Suprapubic skin (tissue), 4 donors: ENCODE measurements at regions not wholly inside any gene's neighbourhood (a gene's known extent, or its start where the extent isn't known, plus 50 kb on each side); places are given as distances from the start of the nearest gene placed in this dataset.

ENCODE experiments used
- DNase-seq, 2 donors: peaks; one replicate each; pipeline ENCODE4 v3.0.0-alpha.2; 2019; ENCODE audit warnings: low spot score in 2 of 2
- H3K27ac ChIP-seq: fragments of 200-600 bp; sonication (generic); one replicate; pipeline ENCODE4 v1.5.1; 2019
- H3K27me3 ChIP-seq: fragments of 200-600 bp; sonication (generic); one replicate; pipeline ENCODE4 v1.5.1; 2019
- H3K36me3 ChIP-seq: fragments of 200-600 bp; sonication (generic); one replicate; pipeline ENCODE4 v1.5.1; 2019
- H3K4me1 ChIP-seq: fragments of 200-600 bp; sonication (generic); one replicate; pipeline ENCODE4 v1.5.1; 2019
- H3K4me3 ChIP-seq: fragments of 200-600 bp; sonication (generic); one replicate; pipeline ENCODE4 v1.5.1; 2019; ENCODE audit warnings: mild to moderate bottlenecking
- H3K9me3 ChIP-seq: fragments of 200-600 bp; sonication (generic); one replicate; pipeline ENCODE4 v1.5.1; 2019
- EP300 ChIP-seq: sonication (generic); formaldehyde crosslinking; IDR thresholded peaks from one replicate; pipeline ENCODE4 v1.6.1; 2017; ENCODE audit warnings: antibody characterized with exemption
- POLR2A ChIP-seq, 2 donors: fragments of 450-650 bp; IDR thresholded peaks; one replicate each; pipeline ENCODE4 v1.6.1; 2017; ENCODE audit warnings: antibody characterized with exemption in 2 of 2, mild to moderate bottlenecking in 2 of 2, moderate library complexity in 2 of 2
- POLR2AphosphoS5 ChIP-seq, 3 donors: sonication (generic); formaldehyde crosslinking; IDR thresholded peaks; one replicate each; pipeline ENCODE4 v1.6.1; 2017; ENCODE audit warnings: antibody characterized with exemption in 3 of 3
- WGBS: methylation state at CpG from one replicate; pipeline ENCODE4 v1.1.5; 2018; 5-methylcytosine and 5-hydroxymethylcytosine counted together
- TF ChIP-seq, protein P1 (sequence below), 2 donors: fragments of 200-600 bp in 1 of 2; fragments of 450-650 bp in 1 of 2; sonication (generic) in 1 of 2; IDR thresholded peaks; one replicate each; pipeline ENCODE4 v1.5.1; 2016 to 2019; ENCODE audit warnings: antibody characterized with exemption in 2 of 2, mild to moderate bottlenecking in 1 of 2, moderate library complexity in 1 of 2

GRCh38 chr6:220721-221475 is 71.4 kb upstream of the DUSP22 start:
- WGBS, result 66% methylated on average over 16 of the region's 16 CpGs
- no peaks in the 10 kb centered on the region for H3K36me3 ChIP-seq

DNA sequence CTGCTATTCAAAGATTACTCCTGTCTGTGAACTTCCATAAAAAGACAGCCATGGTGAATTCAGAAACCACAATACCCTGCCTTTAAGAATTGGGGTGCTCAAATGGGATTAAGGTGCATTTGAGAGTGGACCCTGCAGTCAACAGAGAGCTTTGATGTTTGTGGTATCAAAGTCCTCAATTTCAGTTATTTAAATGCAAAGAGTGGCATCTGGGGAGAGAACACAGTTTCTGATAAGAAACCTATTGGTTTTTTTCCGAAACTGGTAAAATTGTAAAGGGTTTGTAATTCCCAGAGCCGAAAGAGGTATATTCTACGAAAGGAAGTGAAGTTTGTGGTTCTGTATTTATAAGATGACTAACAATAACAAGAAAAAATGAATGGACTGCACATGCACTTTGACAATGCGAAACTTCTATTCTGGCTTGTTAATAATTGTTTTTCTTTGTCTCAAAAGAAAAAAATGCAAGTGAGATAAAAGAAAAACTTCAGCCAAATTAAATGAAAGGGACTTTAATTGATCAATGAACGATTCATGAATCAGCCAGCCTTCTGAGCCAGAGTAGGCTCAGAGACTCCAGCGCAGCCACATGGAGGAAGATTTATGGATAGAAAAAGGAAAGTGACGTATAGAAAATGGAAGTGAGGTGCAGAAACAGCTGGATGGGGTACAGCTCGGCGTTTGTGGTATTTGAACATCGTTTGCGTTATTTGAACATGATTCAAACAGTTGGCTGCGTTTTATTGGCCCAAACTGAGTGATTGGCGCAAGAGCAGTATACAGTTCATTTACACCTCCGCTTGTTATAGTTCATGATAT is 70.5 kb upstream of the DUSP22 start:
- Histone ChIP-seq H3K36me3 (no peaks in the 10 kb centered on the region), H3K9me3 (no peaks in the 10 kb centered on the region), H3K27me3 (peaks cover 16% of the 10 kb centered on the region), H3K27ac (no peak overlapping the region), H3K4me1 (peaks cover 20% of the 10 kb centered on the region), H3K4me3 (no peak overlapping the region)
- WGBS, result 53% methylated on average over 14 of the region's 14 CpGs
- DNase-seq, result no peak
- TF ChIP-seq POLR2A (IDR thresholded peaks at IDR 0.05) (no peak), EP300 (no peak), POLR2AphosphoS5 (IDR thresholded peaks at IDR 0.05) (no peak)
- TF ChIP-seq, protein P1, sequence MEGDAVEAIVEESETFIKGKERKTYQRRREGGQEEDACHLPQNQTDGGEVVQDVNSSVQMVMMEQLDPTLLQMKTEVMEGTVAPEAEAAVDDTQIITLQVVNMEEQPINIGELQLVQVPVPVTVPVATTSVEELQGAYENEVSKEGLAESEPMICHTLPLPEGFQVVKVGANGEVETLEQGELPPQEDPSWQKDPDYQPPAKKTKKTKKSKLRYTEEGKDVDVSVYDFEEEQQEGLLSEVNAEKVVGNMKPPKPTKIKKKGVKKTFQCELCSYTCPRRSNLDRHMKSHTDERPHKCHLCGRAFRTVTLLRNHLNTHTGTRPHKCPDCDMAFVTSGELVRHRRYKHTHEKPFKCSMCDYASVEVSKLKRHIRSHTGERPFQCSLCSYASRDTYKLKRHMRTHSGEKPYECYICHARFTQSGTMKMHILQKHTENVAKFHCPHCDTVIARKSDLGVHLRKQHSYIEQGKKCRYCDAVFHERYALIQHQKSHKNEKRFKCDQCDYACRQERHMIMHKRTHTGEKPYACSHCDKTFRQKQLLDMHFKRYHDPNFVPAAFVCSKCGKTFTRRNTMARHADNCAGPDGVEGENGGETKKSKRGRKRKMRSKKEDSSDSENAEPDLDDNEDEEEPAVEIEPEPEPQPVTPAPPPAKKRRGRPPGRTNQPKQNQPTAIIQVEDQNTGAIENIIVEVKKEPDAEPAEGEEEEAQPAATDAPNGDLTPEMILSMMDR (IDR thresholded peaks at IDR 0.05), result no peak

More at GRCh38 chr6:220721-221475, 71.4 kb upstream of the DUSP22 start:
- no peaks in the 10 kb centered on the region for H3K9me3 ChIP-seq
- DNase-seq, result peak in 1 of 2 donors; percentile 37
- H3K27me3 ChIP-seq, result peaks cover 16% of the 10 kb centered on the region
- no peak overlapping the region for H3K4me3 ChIP-seq
- H3K27ac ChIP-seq, result no peak overlapping the region
- H3K4me1 ChIP-seq, result peaks cover 22% of the 10 kb centered on the region
- TF ChIP-seq POLR2A (IDR thresholded peaks at IDR 0.05) (no peak), POLR2AphosphoS5 (IDR thresholded peaks at IDR 0.05) (no peak), EP300 (no peak)
- TF ChIP-seq, protein P1 (IDR thresholded peaks at IDR 0.05), result no peak

- 80% methylated on average over 5 of the region's 5 CpGs for WGBS
- Histone ChIP-seq H3K27ac (no peak overlapping the region), H3K9me3 (no peaks in the 10 kb centered on the region), H3K4me3 (no peak overlapping the region), H3K27me3 (peaks cover 16% of the 10 kb centered on the region), H3K4me1 (peaks cover 20% of the 10 kb centered on the region), H3K36me3 (no peaks in the 10 kb centered on the region)
- TF ChIP-seq, protein P1 (IDR thresholded peaks at IDR 0.05), result no peak
- TF ChIP-seq POLR2AphosphoS5 (IDR thresholded peaks at IDR 0.05), result no peak
- TF ChIP-seq POLR2A (IDR thresholded peaks at IDR 0.05), result no peak
- no peak for TF ChIP-seq EP300
- no peak for DNase-seq
Observed at GRCh38 chr6:222468-222867, 69.8 kb upstream of the DUSP22 start.

DNA sequence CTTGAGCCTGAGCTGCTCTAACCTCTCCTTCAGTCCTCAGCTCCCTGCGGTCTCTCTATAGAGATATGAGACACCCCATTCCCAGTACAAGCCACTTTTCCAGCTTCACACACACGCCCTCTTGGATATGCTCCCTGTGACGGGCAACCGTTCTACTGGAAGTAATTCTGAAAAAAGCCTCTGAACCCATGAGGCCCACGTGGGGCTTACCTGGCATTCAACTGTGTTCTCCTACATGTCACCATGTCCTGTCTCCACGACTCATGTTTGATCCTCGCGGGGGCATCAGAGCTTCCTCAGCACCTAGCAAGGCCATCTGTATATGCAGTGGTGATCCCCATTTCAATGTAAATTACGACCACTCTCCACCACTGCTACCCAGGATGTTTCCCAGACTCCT is 69.2 kb upstream of the DUSP22 start:
- Histone ChIP-seq H3K4me3 (no peak overlapping the region), H3K9me3 (no peaks in the 10 kb centered on the region), H3K27me3 (peaks cover 16% of the 10 kb centered on the region), H3K4me1 (peaks cover 20% of the 10 kb centered on the region), H3K27ac (no peak overlapping the region), H3K36me3 (no peaks in the 10 kb centered on the region)
- 72% methylated on average over 9 of the region's 9 CpGs for WGBS
- TF ChIP-seq EP300 (no peak), POLR2AphosphoS5 (IDR thresholded peaks at IDR 0.05) (no peak), POLR2A (IDR thresholded peaks at IDR 0.05) (no peak)
- TF ChIP-seq, protein P1 (IDR thresholded peaks at IDR 0.05), result no peak
- DNase-seq, result peak in 1 of 2 donors; percentile 58

GRCh38 chr6:223763-224162 is 68.5 kb upstream of the DUSP22 start:
- Histone ChIP-seq H3K36me3 (no peaks in the 10 kb centered on the region), H3K4me1 (peaks cover 20% of the 10 kb centered on the region), H3K27ac (no peak overlapping the region), H3K4me3 (no peak overlapping the region), H3K27me3 (peaks cover 16% of the 10 kb centered on the region), H3K9me3 (no peaks in the 10 kb centered on the region)
- 88% methylated on average over 12 of the region's 12 CpGs for WGBS
- no peak for DNase-seq
- TF ChIP-seq EP300 (no peak), POLR2AphosphoS5 (IDR thresholded peaks at IDR 0.05) (no peak), POLR2A (IDR thresholded peaks at IDR 0.05) (no peak)
- TF ChIP-seq, protein P1 (IDR thresholded peaks at IDR 0.05), result no peak
